ENCODE measurements at regions not wholly inside any gene's neighbourhood (a gene's known extent, or its start where the extent isn't known, plus 50 kb on each side); places are given as distances from the start of the nearest gene placed in this dataset.

DNA sequence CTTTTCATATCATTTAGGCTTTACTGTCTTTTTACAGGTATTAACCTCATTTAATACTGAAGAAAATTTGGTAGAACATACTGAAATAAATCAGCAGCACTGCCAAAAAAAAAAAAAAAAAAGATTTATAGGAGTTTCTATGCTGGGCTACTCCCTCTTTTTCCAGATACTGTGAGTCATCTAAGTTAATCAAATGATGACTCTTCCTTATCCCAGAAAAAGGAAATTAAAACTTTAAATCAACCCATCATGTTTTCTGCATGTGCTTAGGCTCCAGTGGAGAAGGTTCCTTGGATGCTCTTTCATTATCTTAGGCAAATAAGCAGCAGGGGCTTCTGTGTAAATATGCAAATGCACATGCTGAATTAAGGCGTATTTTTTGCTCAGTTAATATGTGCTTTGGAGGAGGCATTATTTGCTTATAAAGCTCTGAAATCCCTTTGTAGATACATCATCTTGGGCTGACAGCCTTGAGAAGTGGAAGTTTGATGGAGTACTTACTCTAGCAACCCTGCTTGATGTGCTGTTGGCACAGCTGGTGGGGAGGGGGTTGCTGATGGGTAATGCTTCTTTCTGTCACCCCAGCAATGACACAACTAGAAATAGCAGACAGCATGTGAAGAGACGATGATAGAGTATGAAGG lies 136.1 kb downstream of the C4orf33 start:
- no peak for TF ChIP-seq EZH2 (IDR thresholded peaks at IDR 0.05; ENCODE audit: insufficient read depth, poor library complexity, severe bottlenecking)
- no peak for TF ChIP-seq EZH2phosphoT487 (IDR thresholded peaks at IDR 0.05; ENCODE audit: insufficient read depth, low read depth)

All from GM23248 (cell line).